Gastrocnemius medialis (tissue), 4 donors: ENCODE measurements at regions not wholly inside any gene's neighbourhood (a gene's known extent, or its start where the extent isn't known, plus 50 kb on each side); places are given as distances from the start of the nearest gene placed in this dataset.

ENCODE experiments used
- POLR2A ChIP-seq, 2 donors: fragments of 450-650 bp; IDR thresholded peaks; one replicate each; pipeline ENCODE4 v1.6.1; 2017; ENCODE audit warnings: antibody characterized with exemption in 2 of 2, mild to moderate bottlenecking in 2 of 2, moderate library complexity in 2 of 2
- TF ChIP-seq, protein P1 (sequence below), 5 experiments: fragments of 450-650 bp in 3 of 5; fragments of 200-600 bp in 2 of 5; sonication (generic) in 2 of 5; IDR thresholded peaks in 4 of 5; conservative IDR thresholded peaks in 1 of 5; 1 replicate in 4 of 5; 2 replicates in 1 of 5; pipeline ENCODE4 v1.5.1; 2016 to 2019; ENCODE audit warnings: antibody characterized with exemption in 5 of 5, mild to moderate bottlenecking in 3 of 5, moderate library complexity in 3 of 5

DNA sequence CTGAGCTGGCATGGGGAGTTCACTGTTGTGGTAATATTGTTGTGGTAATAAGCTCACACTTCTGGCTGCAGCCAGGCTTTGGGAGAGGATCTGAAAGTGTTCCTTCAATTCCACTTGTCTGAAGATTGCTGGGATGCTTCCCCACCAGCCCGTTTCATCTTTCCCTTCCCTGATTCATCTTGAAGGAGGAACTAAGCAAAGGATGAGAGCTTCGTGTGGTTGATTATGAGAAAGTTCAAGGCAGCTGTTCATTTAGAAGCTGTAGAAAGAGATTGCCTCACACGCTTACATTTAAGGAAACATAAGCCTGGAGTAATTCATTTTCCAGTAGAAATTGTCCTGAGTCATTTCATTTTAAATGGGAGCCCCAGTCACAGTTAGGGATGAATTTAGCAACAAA lies 122.4 kb upstream of the GAS1 start:
- TF ChIP-seq, protein P1, sequence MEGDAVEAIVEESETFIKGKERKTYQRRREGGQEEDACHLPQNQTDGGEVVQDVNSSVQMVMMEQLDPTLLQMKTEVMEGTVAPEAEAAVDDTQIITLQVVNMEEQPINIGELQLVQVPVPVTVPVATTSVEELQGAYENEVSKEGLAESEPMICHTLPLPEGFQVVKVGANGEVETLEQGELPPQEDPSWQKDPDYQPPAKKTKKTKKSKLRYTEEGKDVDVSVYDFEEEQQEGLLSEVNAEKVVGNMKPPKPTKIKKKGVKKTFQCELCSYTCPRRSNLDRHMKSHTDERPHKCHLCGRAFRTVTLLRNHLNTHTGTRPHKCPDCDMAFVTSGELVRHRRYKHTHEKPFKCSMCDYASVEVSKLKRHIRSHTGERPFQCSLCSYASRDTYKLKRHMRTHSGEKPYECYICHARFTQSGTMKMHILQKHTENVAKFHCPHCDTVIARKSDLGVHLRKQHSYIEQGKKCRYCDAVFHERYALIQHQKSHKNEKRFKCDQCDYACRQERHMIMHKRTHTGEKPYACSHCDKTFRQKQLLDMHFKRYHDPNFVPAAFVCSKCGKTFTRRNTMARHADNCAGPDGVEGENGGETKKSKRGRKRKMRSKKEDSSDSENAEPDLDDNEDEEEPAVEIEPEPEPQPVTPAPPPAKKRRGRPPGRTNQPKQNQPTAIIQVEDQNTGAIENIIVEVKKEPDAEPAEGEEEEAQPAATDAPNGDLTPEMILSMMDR (IDR thresholded peaks at IDR 0.05 in 4 of 5, conservative IDR thresholded peaks at IDR 0.05 in 1 of 5) = no peak
- TF ChIP-seq POLR2A (IDR thresholded peaks at IDR 0.05) = no peak
